Fibroblast of peridontal ligament (primary cell): ENCODE measurements at regions not wholly inside any gene's neighbourhood (a gene's known extent, or its start where the extent isn't known, plus 50 kb on each side); places are given as distances from the start of the nearest gene placed in this dataset.

Experiments
- DNase-seq: peaks from one replicate; pipeline ENCODE4 v3.0.0-alpha.2; 2010; ENCODE audit errors: extremely low read depth

GRCh38 chr2:188851311-188851710, 122.9 kb upstream of the COL3A1 start:
- DNase-seq = no peak

- DNase-seq = no peak
Measured at GRCh38 chr2:188851826-188852225, 122.3 kb upstream of the COL3A1 start.

- peak; percentile 34 for DNase-seq
Measured at GRCh38 chr2:188852772-188853171, 121.4 kb upstream of the COL3A1 start.

DNA sequence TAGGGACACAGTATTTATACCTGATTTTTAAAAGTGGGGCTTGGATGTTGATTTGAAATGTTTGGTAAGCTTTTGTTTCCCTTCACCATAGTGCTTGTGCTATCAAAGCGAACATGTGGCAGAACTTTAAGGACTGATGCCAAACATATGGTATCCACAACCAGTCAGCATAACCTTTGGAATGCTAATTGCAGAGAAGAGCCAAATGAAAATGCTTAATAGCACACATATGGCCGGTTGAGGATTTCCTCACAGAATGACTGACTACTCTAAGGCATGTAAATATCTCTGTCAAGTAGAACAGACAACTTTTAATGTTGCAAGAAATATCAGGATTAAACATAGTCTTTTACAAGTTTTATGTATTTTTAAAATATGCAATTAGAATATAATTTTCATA, 120.9 kb upstream of the COL3A1 start:
- peak; percentile 99 for DNase-seq

- DNase-seq = no peak
Measured at GRCh38 chr2:188865681-188866080, 108.5 kb upstream of the COL3A1 start.

DNA sequence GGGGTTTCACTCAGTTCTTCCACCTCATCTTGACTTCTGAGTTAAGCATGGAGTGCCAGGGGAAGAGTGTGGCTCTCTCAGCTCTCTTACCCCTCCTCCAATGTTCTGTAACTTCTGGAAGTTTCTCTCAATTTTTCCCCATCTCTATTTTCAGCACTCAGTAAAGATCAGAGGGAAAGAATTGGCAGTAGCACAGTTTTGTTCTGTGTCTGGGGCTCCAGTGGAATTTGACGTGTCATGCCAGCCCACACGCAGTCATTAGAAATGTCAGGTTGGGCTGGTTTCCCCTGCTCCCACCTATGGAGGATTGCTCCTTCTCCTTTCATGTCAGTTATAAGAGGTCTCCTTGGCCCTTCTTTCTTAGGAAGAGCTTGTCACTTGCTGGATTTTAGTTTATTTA, 104.6 kb upstream of the COL3A1 start:
- DNase-seq = peak; percentile 52

GRCh38 chr2:188870289-188870688, 103.9 kb upstream of the COL3A1 start:
- DNase-seq = peak; percentile 92

DNA sequence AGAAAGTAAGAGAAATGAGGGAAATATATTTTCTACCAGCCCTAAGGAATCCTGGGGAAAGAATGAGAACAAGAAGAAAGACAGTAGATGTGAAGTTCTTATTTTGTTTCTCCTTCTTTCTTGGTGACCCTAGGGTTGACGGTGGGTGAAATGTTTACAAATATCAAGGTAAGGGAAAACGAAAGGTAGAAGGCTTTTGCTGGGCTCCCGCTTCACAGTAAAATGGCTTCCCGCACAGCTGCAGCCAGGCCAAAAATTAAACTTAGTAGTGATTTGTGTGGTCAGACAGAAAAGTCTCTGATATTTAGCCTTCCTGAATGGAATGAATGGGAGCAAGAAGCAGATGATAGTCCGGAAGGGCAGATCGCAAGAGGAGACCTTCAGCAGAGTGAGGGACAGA, 99.1 kb upstream of the COL3A1 start:
- no peak for DNase-seq

DNA sequence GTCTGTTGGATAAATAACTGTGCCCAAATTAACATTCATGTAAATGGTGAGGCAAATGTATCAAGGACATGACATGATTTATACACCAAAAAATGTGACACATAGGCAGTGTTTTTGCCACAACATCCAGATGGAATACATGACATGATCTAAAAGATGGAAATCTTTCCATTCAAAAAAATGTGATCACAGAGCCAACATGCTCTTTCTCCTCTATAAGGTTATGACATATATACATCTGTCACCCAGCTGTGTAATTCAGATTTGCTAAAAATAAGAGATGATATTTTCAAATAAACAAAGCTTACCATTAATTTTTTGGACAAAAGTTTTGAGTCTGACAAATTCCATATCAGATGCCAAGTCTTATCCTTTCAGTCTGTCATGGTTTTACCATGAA, 95.5 kb upstream of the COL3A1 start:
- no peak for DNase-seq

- peak; percentile 35 for DNase-seq
Measured at GRCh38 chr2:188880740-188881139, 93.4 kb upstream of the COL3A1 start.

DNA sequence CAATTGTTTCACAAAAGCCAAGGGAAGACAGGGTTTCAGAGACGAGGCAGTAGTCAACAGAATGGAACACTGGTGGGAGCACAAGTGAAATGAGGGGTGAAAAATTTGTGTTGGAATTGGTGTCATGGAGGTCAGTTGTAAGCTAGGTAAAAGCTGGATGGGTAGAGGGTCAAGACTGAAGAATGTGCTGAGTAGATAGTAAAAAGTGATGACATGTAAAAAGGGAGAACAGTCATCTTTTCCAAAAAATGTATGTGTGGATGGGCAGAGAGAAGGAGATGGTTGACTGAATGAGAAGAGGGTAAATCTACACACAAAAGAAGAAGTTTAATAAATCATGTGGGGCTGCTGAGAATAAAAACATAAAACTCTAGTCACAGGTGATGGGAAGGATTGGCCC, 92.7 kb upstream of the COL3A1 start:
- DNase-seq = no peak

- peak; percentile 92 for DNase-seq
Measured at GRCh38 chr2:188884046-188884445, 90.1 kb upstream of the COL3A1 start.

- peak; percentile 74 for DNase-seq
Measured at GRCh38 chr2:188884517-188884916, 89.7 kb upstream of the COL3A1 start.

- DNase-seq = no peak
Measured at GRCh38 chr2:188889187-188889586, 85.0 kb upstream of the COL3A1 start.

GRCh38 chr2:188890755-188891154, 83.4 kb upstream of the COL3A1 start:
- DNase-seq = no peak

- peak; percentile 48 for DNase-seq
Measured at GRCh38 chr2:188892636-188893035, 81.5 kb upstream of the COL3A1 start.

DNA sequence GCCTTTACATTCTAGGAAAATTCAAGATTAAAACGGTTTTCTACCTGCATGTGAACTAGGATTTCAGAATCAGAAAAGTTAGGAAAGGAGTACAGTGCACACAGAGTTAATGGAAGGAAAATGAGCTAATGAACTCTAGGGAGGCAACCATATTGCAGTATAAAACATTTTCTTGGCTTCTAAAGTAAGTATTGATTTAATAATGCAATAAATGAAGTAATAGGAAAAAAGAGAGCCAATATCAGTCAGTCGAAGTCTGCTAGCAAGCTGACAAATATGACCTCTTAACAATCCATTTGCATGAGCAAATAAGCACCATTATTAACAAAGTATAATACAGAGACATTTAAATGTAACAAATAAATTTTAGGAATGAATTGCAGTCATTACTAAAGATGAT, 80.2 kb upstream of the COL3A1 start:
- no peak for DNase-seq

DNA sequence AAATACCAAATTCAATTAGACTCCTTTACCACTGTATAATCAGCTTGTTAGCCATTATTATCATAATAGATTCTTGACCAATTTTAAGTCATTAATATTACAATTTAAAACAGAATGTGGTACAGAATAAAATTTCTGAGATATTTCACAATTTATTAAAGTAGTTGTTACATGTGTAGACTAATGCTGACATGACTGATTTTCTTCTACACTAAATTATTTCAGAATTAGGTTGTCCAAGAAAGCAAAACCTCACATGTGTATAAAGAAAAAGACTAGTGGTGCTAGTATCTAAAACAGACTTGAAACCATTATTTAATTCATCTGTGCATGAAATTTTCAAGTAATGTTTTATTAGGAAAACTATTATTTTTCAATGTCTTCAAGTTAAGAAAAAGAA, 79.2 kb upstream of the COL3A1 start:
- DNase-seq = no peak

- DNase-seq = peak; percentile 89
Measured at GRCh38 chr2:188897096-188897495, 77.1 kb upstream of the COL3A1 start.

DNA sequence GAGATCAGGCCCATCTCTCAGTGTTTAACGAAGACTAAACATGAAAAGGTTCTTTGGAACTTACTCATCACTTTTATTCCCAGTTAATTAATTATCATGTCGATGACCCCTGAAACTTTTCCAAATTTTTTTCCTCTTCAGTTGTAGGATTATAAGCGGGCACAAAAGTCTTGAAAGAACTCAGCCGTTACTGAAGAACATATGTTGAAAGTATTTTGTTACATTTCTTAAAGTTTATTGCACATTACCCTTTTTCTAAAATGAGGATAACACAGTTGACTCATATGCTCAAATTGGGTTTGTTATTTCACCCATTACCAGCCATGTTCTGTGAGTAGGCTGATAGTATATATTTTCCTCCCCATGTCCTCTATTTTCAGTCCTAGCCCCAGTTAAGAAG, 75.9 kb upstream of the COL3A1 start:
- no peak for DNase-seq

GRCh38 chr2:188902901-188903491, 71.2 kb upstream of the COL3A1 start:
- peak; percentile 54 for DNase-seq

DNA sequence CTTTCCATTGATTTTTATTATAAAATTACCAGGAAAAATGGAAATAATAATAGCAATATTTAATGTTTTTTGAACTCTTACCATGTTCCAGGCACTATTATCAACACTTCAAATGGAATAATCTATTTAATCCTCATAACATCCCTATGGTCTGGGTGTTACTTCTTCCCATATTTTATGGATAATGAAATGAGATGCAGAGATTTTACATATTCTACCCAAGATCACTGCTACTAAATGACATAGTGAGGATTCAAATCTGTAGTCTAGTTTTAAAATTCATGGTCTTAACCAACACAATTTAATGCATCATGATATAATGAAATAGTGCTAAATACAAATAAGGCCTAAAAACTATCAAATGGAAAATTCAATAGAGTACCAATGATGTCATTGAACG, 70.4 kb upstream of the COL3A1 start:
- DNase-seq = no peak

DNA sequence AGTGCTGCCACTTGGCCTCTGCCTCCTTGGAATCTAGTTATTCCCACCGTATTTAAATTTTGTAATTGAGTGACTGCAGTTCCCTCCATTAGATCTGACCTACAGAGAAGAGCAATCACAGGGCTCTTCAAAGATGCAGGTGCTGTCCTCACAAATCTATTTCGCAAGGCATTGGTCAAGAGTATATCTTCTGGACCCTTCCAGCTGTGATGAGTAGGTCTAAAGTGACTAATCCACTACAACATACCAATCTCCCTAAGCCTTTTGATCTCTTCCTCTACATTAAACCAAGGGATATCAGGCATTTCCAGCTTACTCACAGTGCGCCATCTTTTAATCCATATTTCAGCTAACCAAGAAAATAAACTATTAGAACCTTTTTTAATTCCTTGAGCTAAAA, 65.1 kb upstream of the COL3A1 start:
- DNase-seq = no peak

- DNase-seq = no peak
Measured at GRCh38 chr2:188916736-188917135, 57.4 kb upstream of the COL3A1 start.
